A549 (cell line): ENCODE measurements at regions not wholly inside any gene's neighbourhood (a gene's known extent, or its start where the extent isn't known, plus 50 kb on each side); places are given as distances from the start of the nearest gene placed in this dataset.

ENCODE experiments used
- CTCF ChIP-seq: fragments of >200 bp; sonication (Bioruptor Twin); formaldehyde crosslinking; IDR thresholded peaks from 3 replicates; pipeline ENCODE4 v1.5.1; 2016
- NR3C1 ChIP-seq: fragments of >200 bp; sonication (Bioruptor Twin); formaldehyde crosslinking; IDR thresholded peaks from 3 replicates; pipeline ENCODE4 v1.6.1; 2017
- POLR2A ChIP-seq: IDR thresholded peaks from 2 replicates; pipeline ENCODE4 v1.6.1; 2012; ENCODE audit warnings: mild to moderate bottlenecking, low read length
- REST ChIP-seq: fragments of 200-600 bp; sonication (generic); IDR thresholded peaks from 2 replicates; pipeline ENCODE4 v1.6.1; 2016; ENCODE audit warnings: antibody characterized with exemption, mild to moderate bottlenecking, moderate library complexity
- SMC3 ChIP-seq: fragments of >200 bp; sonication (Bioruptor Twin); formaldehyde crosslinking; IDR thresholded peaks from 3 replicates; pipeline ENCODE4 v1.6.1; 2018; ENCODE audit warnings: inconsistent platforms
- TFCP2L1 ChIP-seq: fragments of 250-450 bp; sonication (Bioruptor Pico); IDR thresholded peaks from 2 replicates; pipeline ENCODE4 v1.5.0; 2021; ENCODE audit warnings: mild to moderate bottlenecking
- ZSCAN20 ChIP-seq: fragments of 250-450 bp; sonication (Bioruptor Pico); IDR thresholded peaks from 2 replicates; pipeline ENCODE4 v1.8.0; 2022; ENCODE audit warnings: mild to moderate bottlenecking, moderate library complexity

GRCh38 chr2:150292192-150292591 is 195.3 kb downstream of the RND3 start:
- no peak for TF ChIP-seq TFCP2L1 (CRISPR knock-in tag)
- TF ChIP-seq SMC3, result no peak
- TF ChIP-seq CTCF, result no peak
- no peak for TF ChIP-seq POLR2A
- TF ChIP-seq REST, result no peak
- TF ChIP-seq NR3C1, result no peak
- no peak for TF ChIP-seq ZSCAN20 (CRISPR knock-in tag)
